ENCODE measurements at regions not wholly inside any gene's neighbourhood (a gene's known extent, or its start where the extent isn't known, plus 50 kb on each side); places are given as distances from the start of the nearest gene placed in this dataset.

DNA sequence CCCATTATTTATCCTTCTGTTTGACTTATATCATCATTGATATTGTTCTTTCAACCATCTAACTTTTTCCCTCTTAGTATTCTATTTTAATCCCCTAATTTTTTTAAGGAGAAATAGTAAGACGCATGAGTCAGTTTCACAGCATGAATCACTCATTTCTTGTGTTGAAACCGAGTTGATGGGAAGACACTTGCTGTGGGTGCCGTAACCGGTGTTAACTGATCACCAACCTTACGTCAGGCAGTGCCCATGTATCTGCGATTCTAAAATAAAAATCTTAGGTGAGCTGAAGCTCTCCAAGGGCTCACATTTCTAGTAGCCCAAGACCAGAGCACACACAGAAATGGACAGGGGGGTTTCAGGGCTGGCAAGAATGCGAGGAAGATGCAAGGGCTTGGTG, 348.1 kb downstream of the GALR1 start:
- no peak for DNase-seq

DNA sequence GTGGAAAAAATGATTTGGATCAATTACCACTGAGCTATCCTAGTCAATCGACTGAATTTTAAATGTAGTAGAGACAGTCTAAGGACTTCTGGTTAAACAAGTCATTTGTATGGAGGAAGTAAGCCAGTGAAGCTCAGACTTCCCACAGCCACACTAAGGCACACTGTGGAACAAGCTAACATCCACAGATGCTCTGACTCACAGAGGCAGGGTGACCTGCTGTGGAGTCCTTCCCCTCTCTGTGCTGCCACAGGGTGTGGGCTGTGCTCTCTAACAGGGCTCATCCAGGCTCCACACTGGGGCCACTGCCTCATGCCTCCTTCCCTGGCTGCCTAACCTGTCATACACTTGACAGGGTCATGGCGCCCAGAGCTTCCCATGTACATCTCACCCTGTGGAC, 351.0 kb downstream of the GALR1 start:
- DNase-seq, result no peak

DNA sequence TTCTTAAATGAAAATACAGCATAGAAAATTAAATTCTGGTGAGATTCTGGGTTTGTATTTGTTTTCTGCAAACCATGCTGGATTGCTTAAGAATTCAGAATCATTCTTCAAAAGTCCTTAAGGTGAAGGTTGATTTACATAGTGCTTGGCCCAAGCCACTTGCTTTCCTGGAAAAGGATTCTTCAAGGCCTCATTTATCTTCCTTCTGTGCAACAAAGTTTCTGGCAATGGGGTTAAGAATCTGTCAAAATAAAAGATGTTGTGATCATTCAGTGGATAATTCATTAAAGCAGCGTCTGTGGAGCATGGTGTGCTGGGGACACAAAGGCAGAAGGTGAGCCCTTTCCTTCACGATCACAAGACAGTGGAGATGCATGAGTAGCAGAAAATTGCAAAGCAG, 351.9 kb downstream of the GALR1 start:
- no peak for DNase-seq

DNA sequence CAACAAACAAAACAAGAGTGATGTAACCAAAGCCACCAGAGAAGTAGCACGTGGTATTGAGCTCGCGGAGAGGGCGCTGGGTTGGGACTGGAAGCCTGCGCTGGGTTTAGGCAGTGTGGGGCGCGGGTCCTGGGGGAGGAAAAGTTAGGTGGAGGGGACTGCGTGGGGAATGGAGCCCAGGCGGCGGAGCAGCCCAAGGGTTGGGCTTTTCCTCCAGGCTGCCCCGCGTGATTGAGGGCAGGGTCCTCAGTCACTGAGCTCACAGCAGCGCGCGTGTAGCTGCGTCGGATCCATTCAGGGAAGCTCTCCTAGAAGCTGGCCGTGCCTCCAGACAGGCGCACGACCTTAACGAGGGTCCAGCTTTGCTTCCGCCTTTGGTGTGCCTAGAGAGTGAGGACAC, 357.4 kb downstream of the GALR1 start:
- DNase-seq, result no peak

DNA sequence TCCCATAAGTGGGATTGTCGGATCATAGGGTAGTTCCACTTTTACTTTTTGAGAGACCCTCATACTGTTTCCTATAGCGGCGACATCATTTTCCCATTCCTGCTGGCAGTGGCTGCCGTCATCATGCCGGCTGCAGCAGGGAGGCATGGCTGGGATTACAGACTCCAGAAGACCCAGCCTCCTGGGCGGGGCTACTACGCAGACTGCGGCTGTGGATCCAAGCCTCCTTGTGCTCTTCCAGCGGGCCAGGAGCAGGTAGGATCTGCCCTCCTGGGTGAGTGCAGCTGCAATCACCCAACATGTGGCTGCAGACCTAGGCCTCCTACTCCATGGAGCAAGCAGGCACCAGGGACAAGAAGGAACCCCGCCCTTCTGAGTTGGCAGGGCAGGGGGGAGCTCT, 359.2 kb downstream of the GALR1 start:
- no peak for DNase-seq

DNA sequence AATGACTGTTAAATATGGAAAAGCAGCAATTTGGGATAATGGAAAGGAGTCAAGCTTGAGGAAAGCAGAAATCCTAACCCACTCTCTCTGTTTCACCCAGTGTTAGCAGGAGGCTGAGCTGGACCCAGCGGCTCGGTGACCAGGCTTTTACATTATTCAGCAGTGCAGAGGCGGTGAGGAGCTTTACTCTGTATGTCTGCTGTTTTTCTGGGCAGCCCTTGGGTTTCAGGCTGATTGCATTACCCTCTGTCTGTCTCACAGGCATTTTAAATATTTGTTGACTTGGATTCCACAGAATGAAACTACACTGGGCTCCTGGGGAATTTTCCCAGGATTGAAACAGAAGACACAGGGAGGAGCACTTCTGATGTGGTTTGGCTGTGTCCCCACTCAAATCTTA, 368.0 kb downstream of the GALR1 start:
- DNase-seq, result no peak

DNA sequence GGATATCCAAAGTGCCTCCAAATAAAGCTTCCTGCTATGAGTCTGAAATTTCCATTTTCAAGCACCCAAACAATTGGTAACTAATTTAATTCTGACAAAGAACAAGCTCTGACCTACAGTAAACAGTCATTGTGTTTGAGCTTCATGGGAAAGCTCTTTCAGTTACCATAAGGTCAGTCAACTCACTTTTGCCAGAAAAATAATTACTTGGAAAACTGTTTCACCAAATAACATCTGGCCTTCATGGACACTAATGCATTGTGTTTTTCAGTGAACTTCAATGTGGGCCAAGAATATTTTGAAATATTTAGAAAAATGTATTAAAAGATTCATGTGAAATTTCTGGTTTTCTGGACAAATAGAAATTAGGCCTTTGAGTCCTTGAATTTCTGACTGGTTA, 369.9 kb downstream of the GALR1 start:
- no peak for DNase-seq

DNA sequence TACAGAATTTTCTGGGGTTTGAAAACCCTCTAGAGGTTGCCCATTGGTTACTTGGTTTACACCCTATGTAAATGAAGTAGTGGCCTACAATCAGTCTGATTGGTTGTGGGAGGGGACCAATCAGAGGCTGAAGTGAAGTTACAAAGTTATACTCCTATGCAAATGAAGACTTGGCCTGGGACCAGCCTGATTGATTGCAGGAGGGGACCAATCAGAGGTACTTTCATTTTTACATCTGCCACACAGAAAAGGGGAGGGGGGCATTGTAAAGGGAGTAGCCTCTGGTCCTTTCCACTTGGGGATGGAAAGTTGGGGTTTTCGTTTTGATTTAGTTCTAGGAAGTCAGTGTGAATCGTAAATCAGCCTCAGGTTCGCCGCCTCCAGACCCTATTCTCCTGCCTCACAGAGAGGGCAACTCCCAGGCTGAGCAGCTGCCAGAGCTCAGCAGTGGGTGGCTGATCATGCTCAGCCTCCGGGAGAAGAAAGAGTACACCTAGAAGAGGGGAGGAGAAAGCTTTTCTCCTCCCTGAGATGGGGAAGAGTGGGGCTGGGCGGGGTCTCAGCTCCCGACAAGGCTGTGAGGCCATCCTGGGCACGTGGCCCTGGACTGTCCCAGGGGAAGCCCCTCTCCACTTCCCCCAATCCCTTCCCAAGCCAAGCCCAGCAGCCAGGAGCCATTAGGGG, 372.5 kb downstream of the GALR1 start:
- DNase-seq, result no peak

DNA sequence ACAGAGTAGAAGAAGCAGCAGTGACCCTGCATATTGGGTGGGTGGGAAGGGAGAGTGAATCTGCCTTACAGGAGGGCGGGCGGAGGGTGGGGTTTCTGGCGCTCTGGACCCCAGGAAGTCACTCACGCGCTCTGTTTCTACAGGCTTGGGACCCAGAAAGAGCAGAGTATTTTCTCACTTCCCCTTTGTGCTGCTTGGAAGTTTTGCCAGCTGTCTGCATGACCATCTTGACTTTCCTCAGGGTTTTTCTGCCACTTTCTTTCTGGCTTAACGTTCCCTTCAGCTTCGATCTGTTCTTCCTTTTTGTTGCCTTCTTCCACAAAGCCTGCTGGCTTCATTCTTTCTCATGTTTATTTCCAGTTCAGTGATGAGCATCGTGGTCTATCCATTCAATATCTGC, 383.1 kb downstream of the GALR1 start:
- DNase-seq, result no peak

DNA sequence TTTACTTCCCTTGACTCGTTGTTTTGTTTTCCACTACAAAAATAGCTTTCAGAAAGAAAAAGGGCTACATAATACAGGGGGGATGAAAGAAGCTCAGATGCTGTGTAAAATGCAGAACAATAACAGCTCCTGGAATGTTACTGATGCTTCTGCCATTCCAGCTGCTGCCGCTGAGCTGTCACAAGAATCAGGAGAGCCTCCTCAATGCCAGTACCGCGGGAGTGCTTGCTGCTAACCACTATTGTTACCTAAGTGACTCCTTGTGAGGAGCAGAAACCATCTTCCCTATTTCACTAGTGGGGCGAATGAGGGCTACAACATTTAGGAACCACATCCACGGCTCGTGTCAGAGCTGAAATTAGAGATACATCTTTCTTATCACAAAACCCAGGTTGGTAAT, 384.8 kb downstream of the GALR1 start:
- no peak for DNase-seq

DNA sequence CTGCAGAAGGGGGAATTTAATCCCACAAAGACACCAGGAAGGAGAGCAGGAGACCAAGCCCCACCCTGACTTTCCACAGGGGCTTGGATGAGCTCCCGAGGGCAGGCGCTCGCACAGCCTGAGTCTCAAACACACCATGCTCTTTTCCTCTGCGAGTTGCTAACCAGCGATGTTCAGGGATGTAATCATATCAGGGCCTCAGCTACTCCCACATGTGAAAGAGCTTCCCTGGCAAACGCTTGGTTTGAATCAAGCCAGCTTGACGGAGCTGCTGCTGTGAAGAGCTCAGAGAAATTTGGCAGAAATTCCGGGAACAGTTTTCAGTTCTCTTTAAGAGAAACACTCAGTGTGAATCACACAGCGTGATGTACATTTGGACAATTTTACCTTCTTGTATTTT, 385.8 kb downstream of the GALR1 start:
- DNase-seq, result peak; percentile 10 to 78

DNA sequence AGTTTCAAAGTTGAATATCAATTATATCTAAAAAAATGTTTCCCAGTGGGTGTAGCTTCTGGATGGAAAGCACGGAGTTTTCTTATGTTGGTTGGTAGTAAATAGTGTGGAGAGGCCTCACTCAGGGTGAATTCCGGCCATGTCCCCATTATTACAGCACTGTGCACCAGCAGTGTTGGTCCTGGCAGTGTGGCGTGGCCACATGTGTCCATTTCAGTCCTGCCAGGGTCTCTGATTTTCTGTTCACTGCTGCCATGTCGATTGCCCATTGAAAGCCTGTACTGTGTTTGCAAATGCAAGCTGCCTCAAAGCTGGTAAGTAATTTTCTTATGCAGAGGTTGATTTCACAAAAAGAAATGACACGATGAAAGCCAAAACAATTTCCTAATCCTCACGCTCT, 386.2 kb downstream of the GALR1 start:
- no peak for DNase-seq

DNA sequence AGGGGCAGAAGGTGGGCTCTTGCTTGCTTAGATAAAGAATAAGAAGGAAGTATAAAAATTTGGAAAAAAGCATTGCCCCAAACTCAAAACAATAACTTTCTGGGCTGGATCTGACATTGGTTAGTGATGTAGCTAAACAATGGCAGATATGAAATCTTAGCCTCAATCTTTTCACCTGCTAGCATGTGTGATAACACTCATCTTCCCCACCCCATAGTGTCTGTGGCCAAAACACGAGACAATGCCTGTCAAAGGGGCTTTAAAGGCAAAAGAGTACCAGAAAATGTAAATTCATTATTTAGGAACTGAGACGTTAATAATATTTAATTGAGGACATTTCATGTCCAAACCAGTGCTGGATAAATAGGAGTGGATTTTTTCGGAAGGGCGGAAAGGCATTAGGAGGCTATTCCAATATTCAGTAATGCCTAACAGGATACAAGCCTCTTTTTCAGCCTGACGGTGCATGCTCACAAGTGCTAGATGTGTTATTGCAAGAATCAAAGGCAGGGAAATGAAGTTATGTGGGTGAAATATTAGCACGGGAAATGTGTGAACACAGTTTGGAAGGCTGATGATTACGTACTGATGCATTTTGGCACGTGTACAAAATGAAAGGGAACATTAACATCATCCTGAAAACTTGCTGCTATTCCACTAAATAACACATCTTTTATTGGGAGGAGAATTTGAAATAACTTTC, 395.7 kb downstream of the GALR1 start:
- no peak for DNase-seq

DNA sequence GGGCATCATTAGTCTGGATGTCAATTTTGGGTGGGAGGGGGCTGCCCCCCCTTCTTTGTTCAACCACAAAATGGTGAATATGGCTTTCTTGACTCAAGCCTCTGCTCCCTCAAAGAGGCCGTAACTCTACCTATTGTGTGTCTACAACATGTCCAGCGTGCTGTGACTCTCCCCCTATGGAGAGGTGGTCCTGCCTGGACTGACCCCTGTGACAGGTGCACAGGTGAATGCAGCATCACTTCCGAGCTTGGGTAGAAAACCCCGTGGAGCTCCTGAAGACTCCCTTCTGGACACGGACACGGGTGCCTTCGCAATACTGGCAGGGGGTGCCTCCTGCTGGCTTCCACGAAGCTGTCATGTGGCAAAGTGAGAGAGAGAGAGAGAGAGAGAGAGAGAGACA, 397.8 kb downstream of the GALR1 start:
- no peak for DNase-seq

DNA sequence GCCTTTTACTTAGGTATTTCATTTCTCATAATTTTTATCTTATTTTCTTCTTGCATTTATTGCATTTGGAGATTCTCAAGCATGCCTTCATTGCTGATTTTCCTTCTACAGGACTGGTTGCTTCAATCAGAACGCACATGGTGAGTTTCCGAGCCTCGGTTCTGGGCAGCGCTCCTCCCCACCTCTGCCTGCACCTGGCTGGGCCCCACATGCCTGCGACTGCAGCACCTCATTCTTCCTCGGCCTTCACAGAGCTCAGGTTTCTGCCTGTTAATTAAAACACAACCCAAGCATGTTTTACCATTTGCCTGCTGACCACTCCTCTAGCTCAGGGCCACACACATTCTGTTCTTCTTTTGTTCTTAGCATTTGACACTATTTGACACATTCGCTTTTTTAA, 398.8 kb downstream of the GALR1 start:
- DNase-seq, result no peak

DNA sequence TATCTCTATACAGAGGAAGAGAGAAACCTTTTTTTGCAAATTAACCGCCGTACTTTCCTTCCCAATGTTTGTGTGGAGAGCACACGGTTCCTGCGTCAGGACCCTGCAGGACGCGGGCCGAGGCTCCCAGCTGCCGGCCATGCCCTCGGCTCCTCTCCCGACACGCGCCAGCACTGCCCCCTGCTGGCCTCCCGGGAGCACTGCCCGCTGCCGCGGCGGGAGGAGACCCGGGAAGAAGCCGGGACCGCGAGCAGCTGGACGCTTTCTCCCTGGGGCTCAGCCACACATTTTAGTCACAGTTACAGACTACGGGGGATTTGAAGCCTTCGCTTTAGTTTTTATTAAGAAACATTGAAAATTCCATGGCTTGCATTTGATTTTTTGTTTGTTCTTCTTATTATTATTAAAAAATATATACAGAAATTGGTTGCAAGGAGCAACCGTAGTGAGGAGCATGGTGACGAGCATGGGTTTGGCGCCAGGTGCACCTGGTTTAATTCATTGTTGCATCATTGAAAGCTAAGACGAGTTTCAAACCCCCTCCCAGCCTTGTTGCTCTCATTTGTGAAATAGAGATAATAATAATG, 401.2 kb downstream of the GALR1 start:
- DNase-seq, result peak; percentile 31 to 68

DNA sequence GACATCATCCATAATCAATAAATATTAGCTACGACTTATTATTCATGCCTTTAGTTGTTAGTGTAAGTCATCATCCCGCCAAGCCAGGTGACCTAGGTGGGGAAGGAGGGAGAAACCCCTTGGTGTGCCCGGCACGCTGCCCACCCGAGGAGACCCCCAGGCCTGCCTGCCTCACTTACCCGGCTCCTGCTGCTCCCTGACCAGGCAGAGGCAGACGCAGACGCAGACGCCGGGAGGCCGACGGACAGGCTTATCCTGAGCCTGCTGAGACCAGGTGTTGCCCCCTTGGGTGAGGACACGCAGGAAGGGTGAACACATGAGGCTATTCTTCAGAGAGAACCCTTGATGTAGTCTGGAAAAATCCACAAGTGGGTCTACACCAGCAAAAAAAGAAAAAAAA, 401.8 kb downstream of the GALR1 start:
- no peak for DNase-seq

DNA sequence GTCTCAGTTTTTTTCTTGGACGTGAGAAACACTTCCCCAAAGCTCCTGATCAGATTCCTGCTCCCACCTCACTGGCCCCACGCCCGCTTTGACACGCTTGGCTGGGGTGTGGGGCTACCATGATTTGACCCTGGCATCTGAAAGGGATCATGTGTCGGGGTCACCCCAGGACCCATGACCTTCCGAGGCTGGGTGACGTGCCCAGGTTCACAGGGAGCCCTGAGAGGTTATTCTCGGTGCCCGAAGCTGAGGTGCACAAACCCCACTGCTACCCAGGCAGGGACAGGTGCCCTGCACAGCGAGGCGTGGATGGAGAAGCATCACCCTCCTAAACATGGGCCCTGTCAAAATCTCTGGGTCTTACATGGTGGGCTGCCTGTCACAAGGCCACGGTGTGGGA, 404.1 kb downstream of the GALR1 start:
- DNase-seq, result no peak

DNA sequence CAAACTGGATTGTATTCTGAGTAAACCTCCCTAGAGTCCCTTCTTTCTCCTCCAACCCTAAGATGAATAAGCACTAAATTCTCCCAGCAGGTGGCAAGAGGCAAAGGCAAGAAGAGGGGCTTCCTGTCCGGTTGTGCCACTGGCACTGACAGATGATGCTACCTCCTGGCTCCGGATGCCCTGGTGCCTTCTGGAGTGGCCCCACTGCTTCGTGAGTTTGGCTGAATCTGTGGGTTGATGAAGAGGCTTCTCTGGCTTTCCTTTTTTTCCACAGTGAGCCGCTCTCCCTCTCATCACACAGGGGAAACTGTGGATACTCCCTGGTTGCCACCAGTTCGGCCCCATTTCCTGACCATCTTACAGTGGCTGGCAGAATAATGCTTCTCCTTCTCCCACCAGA, 404.7 kb downstream of the GALR1 start:
- no peak for DNase-seq

DNA sequence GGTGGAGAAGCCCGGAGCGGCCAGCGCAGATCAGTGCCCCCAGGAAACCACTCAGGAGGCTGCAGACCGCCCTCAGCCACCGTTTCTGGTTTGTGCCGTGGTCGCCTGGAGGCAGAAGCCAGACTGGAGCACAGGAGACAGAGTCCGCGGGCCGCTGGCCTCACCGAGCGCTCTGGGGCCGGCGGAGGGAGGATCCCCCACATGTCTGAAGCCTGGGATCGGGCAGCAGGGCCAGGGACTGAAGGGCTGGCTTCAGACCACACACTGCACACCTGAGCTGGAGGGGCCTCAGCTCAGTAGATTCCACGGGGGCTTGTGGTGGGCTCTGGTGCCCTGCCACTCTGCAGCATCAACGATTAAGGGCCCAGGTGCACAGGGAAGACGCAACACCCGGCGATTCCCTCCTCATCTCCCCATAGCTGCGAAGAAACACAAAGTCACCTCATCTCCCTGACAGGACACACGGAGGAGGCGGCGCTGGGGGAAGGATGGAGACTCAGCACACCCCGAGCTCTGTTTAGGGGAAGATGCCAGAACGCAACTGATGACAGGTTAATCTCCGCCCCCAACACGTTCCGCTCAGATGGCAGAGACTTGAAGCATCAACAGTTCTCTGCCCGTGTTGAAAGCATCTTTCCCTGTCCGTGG, 408.1 kb downstream of the GALR1 start:
- no peak for DNase-seq

DNA sequence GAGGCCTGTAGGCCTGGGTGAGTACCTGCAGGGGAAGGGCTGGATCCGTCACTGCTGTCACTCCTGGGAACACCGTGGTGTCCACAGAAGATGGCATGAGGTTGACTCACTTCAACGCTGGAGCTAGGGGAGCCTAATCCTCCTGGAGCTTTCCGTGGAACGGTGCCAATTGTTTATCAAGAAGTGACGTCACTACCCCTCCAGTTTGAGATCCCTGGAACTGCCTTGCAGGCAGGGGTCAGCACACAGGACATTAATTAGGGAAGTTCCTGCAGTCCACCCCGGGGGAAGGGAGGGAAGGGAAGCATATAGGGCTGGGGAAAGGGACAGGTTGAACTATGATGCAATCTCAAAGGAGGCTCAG, 408.6 kb downstream of the GALR1 start:
- DNase-seq, result no peak

DNA sequence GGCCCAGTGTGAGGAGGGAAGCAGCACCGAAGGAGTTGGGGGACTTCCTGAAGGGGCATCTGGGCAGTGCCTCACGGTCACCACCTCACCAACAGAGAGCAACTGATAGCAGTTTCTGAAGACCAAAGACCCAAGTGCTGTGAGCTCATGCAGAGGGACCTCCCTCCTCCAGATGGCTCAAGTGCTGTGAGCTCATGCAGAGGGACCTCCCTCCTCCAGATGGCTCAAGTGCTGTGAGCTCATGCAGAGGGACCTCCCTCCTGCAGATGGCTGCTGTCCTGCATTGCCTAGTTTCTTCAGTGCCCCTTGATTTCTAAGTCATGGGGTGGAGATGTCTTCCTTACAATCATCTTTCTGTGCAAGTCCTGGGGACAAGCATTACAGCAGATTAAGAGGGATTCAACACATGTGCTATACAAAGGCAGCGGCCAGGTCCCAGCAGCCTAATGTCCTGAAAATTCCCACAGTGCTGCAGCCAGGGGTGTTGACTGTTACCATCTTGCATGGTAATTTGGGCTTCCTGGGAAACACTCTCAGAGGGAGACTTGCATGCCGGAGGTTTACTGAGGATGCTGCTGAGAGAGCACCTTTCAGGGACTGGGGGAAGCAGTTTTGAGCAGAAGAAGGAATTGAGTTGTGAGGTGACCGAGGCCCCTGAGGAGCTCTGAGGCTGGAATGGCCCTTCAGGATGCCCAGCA, 409.3 kb downstream of the GALR1 start:
- DNase-seq, result no peak

DNA sequence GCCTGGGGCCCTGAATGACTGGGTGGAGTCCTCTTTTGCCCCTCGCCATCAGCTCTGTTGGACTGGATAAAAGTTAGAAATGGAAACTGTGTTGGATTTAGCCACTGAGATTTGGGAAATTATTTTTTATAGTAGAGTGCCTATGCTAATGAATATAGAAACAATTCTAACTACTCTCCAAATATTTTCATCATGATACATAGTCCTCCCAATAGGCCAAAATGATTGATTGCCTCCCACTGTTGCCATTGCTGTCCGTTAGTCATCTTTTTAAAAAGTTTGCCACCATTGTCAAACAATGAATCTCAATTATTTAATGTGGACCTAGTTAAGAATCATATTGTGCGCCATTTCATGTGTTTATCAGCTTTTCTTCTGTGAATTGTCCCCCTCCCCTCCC, 417.0 kb downstream of the GALR1 start:
- DNase-seq, result no peak

DNA sequence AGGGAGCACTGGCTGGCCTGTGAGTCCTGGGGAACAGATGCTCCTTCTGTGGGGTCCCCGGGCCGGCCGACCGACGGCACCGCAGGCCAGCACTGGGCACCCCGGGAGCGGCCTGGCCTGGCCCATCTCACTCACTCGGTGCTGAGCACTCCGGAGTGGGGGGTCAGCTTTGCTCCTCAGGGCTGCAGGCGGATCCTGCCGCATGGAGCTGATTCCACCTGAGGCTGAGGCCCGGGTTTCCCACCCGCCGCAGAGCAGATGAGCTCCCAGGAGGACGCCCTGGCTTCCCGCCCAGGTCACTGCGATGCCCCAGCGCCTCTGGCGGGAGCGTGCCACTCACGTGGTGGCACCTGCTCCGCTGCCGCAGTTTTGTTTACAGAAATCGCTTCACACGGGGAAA, 418.6 kb downstream of the GALR1 start:
- no peak for DNase-seq

Data from hippocampal formation (tissue), 2 donors.